Kidney epithelial cell (primary cell): ENCODE measurements at regions not wholly inside any gene's neighbourhood (a gene's known extent, or its start where the extent isn't known, plus 50 kb on each side); places are given as distances from the start of the nearest gene placed in this dataset.

Source experiments
- DNase-seq: peaks from one replicate; pipeline ENCODE4 v3.0.0-alpha.2; 2010; ENCODE audit warnings: low read depth
- H3K27me3 ChIP-seq: 2 replicates; pipeline ENCODE4 v1.6.0; 2011; ENCODE audit warnings: low read length; ENCODE audit not compliant: control insufficient read depth, insufficient read depth
- H3K36me3 ChIP-seq: 2 replicates; pipeline ENCODE4 v1.5.1; 2011; ENCODE audit warnings: low read length; ENCODE audit not compliant: control insufficient read depth, insufficient read depth
- H3K4me3 ChIP-seq: 2 replicates; pipeline ENCODE4 v1.5.1; 2011; ENCODE audit warnings: low read depth, mild to moderate bottlenecking, control low read depth, low read length
- TF ChIP-seq, protein P1 (sequence below): IDR thresholded peaks from 2 replicates; pipeline ENCODE4 v1.5.1; 2011; ENCODE audit warnings: mild to moderate bottlenecking, moderate library complexity, low read length, control low read depth, inconsistent platforms; ENCODE audit not compliant: insufficient read depth, poor library complexity, severe bottlenecking

DNA sequence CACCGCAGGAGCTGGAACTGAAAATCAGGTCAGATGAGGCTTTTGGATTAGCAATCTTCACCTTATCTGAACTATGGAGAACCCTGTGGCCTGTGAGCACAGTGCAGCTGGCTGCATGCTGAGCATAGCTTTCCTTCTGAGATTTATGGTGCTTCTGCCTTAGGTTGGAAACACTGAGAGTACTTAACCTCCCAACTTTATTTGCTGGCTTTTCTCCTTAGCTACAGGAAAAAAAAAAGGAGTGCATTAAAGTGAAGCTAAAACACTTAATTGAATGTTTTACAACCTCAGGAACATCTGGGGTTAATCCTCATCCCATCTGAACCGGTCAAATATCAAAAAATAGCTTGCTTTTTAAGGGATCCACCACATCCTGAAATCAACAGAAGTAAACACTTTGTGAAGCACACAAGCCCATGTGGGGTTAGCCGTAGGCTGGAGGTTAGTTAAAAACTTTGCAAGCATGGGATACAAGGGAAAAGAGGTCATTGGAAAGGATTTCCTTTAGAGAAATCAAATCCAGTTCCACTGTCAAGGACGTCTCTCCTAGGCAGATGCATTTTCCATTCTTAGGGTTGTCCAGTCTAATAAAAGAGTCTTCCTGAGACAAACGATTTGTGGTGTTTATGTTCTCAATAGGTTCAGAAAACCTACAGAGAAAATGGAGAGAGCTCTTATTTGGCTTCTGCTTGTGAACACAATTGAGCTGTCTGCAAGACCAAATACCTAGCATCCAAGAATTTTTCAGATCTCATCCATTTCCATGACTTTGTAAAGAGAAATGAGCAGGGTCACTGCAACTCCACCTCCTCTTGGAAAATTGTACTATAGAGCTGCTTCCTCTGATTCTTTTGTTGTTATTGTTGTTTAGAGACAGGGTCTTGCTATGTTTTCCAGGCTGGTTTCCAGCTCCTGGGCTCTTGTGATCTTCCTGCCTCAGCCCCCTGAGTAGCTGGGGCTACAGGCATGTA is 470.4 kb upstream of the IGFBP3 start:
- Histone ChIP-seq H3K27me3 (no peaks in the 10 kb centered on the region), H3K4me3 (no peak overlapping the region)
- TF ChIP-seq, protein P1, sequence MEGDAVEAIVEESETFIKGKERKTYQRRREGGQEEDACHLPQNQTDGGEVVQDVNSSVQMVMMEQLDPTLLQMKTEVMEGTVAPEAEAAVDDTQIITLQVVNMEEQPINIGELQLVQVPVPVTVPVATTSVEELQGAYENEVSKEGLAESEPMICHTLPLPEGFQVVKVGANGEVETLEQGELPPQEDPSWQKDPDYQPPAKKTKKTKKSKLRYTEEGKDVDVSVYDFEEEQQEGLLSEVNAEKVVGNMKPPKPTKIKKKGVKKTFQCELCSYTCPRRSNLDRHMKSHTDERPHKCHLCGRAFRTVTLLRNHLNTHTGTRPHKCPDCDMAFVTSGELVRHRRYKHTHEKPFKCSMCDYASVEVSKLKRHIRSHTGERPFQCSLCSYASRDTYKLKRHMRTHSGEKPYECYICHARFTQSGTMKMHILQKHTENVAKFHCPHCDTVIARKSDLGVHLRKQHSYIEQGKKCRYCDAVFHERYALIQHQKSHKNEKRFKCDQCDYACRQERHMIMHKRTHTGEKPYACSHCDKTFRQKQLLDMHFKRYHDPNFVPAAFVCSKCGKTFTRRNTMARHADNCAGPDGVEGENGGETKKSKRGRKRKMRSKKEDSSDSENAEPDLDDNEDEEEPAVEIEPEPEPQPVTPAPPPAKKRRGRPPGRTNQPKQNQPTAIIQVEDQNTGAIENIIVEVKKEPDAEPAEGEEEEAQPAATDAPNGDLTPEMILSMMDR: no peak

DNA sequence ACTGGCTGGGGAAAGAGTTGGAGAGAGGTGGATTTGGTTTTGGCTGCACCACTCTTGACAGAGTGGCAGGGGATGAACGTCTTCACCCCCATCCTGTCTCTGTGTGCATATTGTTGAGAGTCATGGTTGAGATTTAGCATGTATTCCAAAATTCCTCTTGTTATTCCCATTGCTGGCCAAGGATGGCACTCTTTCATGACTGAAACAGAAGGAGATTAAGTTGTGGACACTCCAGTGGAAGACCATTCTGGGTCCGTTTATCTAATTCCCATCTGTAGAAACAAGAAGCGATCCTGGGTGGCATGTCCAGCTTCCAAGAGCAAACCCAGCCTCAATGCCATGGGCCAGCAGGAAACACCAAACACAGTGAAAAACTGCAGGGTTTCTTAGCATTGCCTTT is 469.0 kb upstream of the IGFBP3 start:
- TF ChIP-seq, protein P1: peak; percentile 10
- no peak overlapping the region for H3K4me3 ChIP-seq
- no peak for DNase-seq
- no peaks in the 10 kb centered on the region for H3K36me3 ChIP-seq
- no peaks in the 10 kb centered on the region for H3K27me3 ChIP-seq

More for the DNA sequence above, 470.4 kb upstream of the IGFBP3 start:
- DNase-seq: no peak
- no peaks in the 10 kb centered on the region for H3K36me3 ChIP-seq

DNA sequence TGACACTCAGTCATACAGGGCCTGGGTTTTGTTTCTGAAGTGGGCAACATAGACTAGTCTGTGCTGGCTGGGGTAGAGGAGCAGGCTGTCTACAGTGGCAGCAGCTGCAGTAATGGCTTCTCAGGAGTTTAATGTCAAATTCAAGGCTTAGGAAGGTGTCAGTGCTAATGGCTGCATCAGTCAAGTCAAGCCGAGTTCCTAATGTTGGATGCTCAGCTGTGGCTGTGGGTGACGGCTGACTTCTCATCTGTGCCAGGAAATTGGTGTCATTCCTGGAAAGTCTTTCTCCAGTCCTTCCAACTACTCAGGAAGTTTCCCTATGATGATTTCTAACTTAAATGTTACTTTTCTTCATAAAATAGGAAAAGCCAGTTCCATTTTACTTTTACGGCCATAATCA is 468.1 kb upstream of the IGFBP3 start:
- no peaks in the 10 kb centered on the region for H3K36me3 ChIP-seq
- TF ChIP-seq, protein P1: no peak
- H3K27me3 ChIP-seq: no peaks in the 10 kb centered on the region
- H3K4me3 ChIP-seq: no peak overlapping the region
- DNase-seq: no peak

DNA sequence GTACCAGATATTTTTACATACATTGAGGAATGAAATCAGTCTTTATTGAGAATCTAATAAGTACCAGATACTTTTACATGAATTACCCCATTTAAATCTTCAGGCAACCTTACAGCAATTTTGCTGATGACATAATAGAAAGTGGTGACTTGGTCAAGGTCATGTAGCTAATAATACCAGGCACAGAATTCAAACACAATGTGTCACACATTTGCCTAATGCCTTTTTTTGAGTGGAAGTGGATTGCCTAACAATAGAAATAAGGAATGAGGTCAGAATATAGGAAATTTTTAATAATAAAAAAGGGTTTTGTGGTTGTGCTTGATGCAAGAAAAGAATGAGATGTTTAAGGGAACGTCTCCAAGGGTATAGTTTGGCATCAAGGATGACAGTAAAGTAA is 466.6 kb upstream of the IGFBP3 start:
- Histone ChIP-seq H3K4me3 (no peak overlapping the region), H3K27me3 (no peaks in the 10 kb centered on the region), H3K36me3 (no peaks in the 10 kb centered on the region)
- DNase-seq: no peak
- TF ChIP-seq, protein P1: no peak

DNA sequence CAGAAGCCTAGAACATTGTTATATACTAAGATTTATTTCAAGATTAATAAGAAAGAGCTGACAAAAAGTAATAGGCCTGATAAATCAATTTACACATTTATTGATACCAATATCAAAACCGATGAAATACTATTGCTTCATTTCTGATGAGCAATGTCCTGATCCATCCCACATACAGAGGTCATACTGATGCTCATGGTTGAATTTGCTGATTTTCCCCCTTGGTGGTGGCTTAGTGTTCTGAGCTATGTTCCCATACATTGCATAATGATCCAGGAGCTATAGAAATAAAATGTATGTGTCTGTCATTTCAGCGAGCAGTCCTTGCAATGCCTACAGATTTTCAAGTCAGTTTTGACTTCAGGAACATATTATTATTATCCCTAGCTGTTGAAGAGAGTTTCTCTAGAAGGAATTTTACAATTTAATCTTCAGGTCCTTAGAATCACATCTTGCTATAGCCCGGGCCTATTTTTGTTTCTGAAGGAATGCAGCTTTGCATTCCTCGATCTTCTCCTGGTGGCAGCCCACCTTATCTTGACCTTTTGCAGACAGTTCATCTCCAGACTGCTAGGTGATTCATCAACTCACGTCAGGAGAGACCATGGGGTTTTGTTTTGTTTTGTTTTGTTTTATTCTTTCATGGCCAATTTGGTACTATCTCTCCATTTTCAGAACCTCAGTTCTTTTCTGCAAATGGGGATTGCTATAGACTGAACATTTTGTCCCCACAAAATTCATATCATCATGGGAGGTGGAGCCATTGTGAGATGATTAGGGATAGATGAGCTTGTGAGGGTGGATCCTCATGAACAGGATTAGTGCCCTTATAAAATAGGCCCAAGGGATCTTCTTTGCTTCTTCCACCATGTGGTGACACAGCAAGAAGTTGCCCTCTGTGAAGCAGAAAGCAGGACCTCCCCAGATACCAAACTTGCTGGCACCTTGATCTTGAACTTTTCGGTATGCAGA is 465.6 kb upstream of the IGFBP3 start:
- Histone ChIP-seq H3K4me3 (no peak overlapping the region), H3K27me3 (no peaks in the 10 kb centered on the region), H3K36me3 (no peaks in the 10 kb centered on the region)
- DNase-seq: no peak
- TF ChIP-seq, protein P1: no peak
